Fibroblast of lung (primary cell): ENCODE measurements at regions not wholly inside any gene's neighbourhood (a gene's known extent, or its start where the extent isn't known, plus 50 kb on each side); places are given as distances from the start of the nearest gene placed in this dataset.

Experiments
- CTCF ChIP-seq, 2 donors: IDR thresholded peaks in 1 of 2; conservative IDR thresholded peaks in 1 of 2; 1 replicate in 1 of 2; 2 replicates in 1 of 2; pipeline ENCODE4 v1.5.1; 2011 to 2012; ENCODE audit warnings: low read length in 2 of 2, control low read depth in 1 of 2, inconsistent platforms in 1 of 2, low read depth in 1 of 2, mild to moderate bottlenecking in 1 of 2
- EZH2 ChIP-seq: IDR thresholded peaks from 2 replicates; pipeline ENCODE4 v1.5.1; 2012; ENCODE audit warnings: low read length, control low read depth, mild to moderate bottlenecking; ENCODE audit errors: missing control alignments

GRCh38 chr1:47643306-47644211 is 205.7 kb downstream of the FOXD2 start:
- no peak for TF ChIP-seq CTCF (conservative IDR thresholded peaks at IDR 0.05 in 1 of 2, IDR thresholded peaks at IDR 0.05 in 1 of 2; ENCODE audit: low read depth in 1 of 2, low read length in 2 of 2)
- no peak for TF ChIP-seq EZH2
